Pulmonary artery endothelial cell (primary cell): ENCODE measurements at regions not wholly inside any gene's neighbourhood (a gene's known extent, or its start where the extent isn't known, plus 50 kb on each side); places are given as distances from the start of the nearest gene placed in this dataset.
"Not testable (repeated sequence)": the region's sequence is repeated elsewhere in the genome, so short reads cannot be mapped to it uniquely, and the experiment has no call there.

ENCODE experiments used
- DNase-seq: peaks from one replicate; pipeline ENCODE4 v3.0.0-alpha.2; 2011; ENCODE audit warnings: low read depth, low spot score

- no peak for DNase-seq
Measured at GRCh38 chr1:172837816-172838679, 179.1 kb downstream of the FASLG start.

- DNase-seq = no peak
Measured at GRCh38 chr1:172838680-172839313, 179.9 kb downstream of the FASLG start.

GRCh38 chr1:172839639-172840038 is 180.7 kb downstream of the FASLG start:
- not testable (repeated sequence) for DNase-seq

GRCh38 chr1:172843444-172843843 is 184.5 kb downstream of the FASLG start:
- DNase-seq = no peak

- DNase-seq = no peak
Measured at GRCh38 chr1:172845371-172845770, 186.5 kb downstream of the FASLG start.

GRCh38 chr1:172845865-172846264 is 187.0 kb downstream of the FASLG start:
- DNase-seq = no peak

- not testable (repeated sequence) for DNase-seq
Measured at GRCh38 chr1:172847814-172848213, 188.9 kb downstream of the FASLG start.

GRCh38 chr1:172849653-172850052 is 190.8 kb downstream of the FASLG start:
- DNase-seq = no peak

GRCh38 chr1:172851077-172851476 is 192.2 kb downstream of the FASLG start:
- no peak for DNase-seq

- no peak for DNase-seq
Measured at GRCh38 chr1:172851856-172852255, 193.0 kb downstream of the FASLG start.

GRCh38 chr1:172855983-172856382 is 194.8 kb downstream of the TNFSF18 start:
- DNase-seq = not testable (repeated sequence)

GRCh38 chr1:172863031-172863430 is 187.7 kb downstream of the TNFSF18 start:
- no peak for DNase-seq

- no peak for DNase-seq
Measured at GRCh38 chr1:172867216-172867818, 183.4 kb downstream of the TNFSF18 start.

GRCh38 chr1:172870901-172871606 is 179.7 kb downstream of the TNFSF18 start:
- DNase-seq = no peak

- DNase-seq = no peak
Measured at GRCh38 chr1:172874950-172875349, 175.8 kb downstream of the TNFSF18 start.

GRCh38 chr1:172875892-172876291 is 174.8 kb downstream of the TNFSF18 start:
- no peak for DNase-seq

- DNase-seq = no peak
Measured at GRCh38 chr1:172882385-172882784, 168.4 kb downstream of the TNFSF18 start.

GRCh38 chr1:172882791-172883386 is 167.9 kb downstream of the TNFSF18 start:
- DNase-seq = no peak

GRCh38 chr1:172883387-172883791 is 167.4 kb downstream of the TNFSF18 start:
- DNase-seq = no peak

- no peak for DNase-seq
Measured at GRCh38 chr1:172883844-172884243, 166.9 kb downstream of the TNFSF18 start.

- DNase-seq = no peak
Measured at GRCh38 chr1:172885411-172885810, 165.3 kb downstream of the TNFSF18 start.
